ENCODE measurements at regions not wholly inside any gene's neighbourhood (a gene's known extent, or its start where the extent isn't known, plus 50 kb on each side); places are given as distances from the start of the nearest gene placed in this dataset.

GRCh38 chr10:5311617-5312016 is 53.1 kb upstream of the UCN3 start:
- DNase-seq: no peak

GRCh38 chr10:5314840-5315239 is 49.9 kb upstream of the UCN3 start:
- no peak for DNase-seq

Measured in NCI-H82 (cell line).